ENCODE measurements at regions not wholly inside any gene's neighbourhood (a gene's known extent, or its start where the extent isn't known, plus 50 kb on each side); places are given as distances from the start of the nearest gene placed in this dataset.

DNA sequence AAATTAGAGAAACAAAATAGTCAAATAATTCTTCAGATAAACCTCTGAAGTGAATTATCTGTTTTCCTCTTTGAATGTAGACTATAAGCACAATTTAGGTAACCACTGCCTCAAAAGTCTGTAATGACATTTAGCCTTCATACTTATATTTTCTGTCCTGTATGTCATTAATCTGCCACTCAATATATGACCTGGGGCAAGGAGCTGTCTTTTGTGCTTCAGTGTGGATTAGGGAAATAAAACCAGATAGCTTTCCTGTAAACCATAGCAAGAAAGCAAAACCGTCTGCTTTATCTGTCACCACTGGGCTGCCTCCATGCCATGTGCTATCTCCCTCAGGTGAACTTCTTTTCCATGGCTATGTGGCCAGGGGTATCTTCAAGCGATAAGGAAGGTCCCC lies 606.6 kb upstream of the C9orf72 start:
- no peaks in the 10 kb centered on the region for H3K9me3 Mint-ChIP-seq
- H3K27ac Mint-ChIP-seq, result no peak overlapping the region
- ChIA-PET CTCF (no interaction called here), POLR2A (no interaction called here)
- intact Hi-C loops (cut with micrococcal nuclease), result no loop called here
- TF ChIP-seq, protein P1, sequence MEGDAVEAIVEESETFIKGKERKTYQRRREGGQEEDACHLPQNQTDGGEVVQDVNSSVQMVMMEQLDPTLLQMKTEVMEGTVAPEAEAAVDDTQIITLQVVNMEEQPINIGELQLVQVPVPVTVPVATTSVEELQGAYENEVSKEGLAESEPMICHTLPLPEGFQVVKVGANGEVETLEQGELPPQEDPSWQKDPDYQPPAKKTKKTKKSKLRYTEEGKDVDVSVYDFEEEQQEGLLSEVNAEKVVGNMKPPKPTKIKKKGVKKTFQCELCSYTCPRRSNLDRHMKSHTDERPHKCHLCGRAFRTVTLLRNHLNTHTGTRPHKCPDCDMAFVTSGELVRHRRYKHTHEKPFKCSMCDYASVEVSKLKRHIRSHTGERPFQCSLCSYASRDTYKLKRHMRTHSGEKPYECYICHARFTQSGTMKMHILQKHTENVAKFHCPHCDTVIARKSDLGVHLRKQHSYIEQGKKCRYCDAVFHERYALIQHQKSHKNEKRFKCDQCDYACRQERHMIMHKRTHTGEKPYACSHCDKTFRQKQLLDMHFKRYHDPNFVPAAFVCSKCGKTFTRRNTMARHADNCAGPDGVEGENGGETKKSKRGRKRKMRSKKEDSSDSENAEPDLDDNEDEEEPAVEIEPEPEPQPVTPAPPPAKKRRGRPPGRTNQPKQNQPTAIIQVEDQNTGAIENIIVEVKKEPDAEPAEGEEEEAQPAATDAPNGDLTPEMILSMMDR (IDR thresholded peaks at IDR 0.05), result no peak
- no peak overlapping the region for H3K4me3 Mint-ChIP-seq
- DNase-seq (no peak), ATAC-seq (no peak)
- no peaks in the 10 kb centered on the region for H3K4me1 Mint-ChIP-seq (ENCODE audit: low read depth)
- H3K27me3 Mint-ChIP-seq, result no peaks in the 10 kb centered on the region
- no peaks in the 10 kb centered on the region for H3K36me3 Mint-ChIP-seq (ENCODE audit: low read depth)

DNA sequence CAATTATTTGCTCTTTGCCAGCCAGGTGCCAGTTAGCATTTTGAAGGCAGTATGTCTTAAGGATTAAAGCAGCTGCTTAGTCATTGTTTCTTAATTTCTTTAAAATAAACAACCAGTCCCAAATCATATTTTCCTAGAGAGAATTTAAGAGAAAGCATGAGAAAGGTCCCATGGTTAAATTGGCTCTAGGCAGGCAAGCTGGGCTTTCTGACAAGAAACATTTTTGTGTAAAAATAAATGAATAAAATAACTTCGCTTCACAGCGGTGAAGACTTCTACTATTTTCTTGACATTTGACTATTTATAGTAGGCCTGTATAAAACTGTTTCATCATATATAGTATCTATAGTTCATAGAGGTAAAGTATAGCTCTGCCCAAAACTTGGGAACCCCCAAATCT lies 617.7 kb upstream of the C9orf72 start:
- TF ChIP-seq, protein P1 (IDR thresholded peaks at IDR 0.05), result no peak
- intact Hi-C loops (cut with micrococcal nuclease), result no loop called here
- no peaks in the 10 kb centered on the region for H3K27me3 Mint-ChIP-seq
- peaks cover 15% of the 10 kb centered on the region for H3K9me3 Mint-ChIP-seq
- ChIA-PET POLR2A (no interaction called here), CTCF (no interaction called here)
- ATAC-seq, result no peak
- no peak overlapping the region for H3K27ac Mint-ChIP-seq
- no peak for DNase-seq
- no peak overlapping the region for H3K4me3 Mint-ChIP-seq
- H3K36me3 Mint-ChIP-seq (ENCODE audit: low read depth), result no peaks in the 10 kb centered on the region
- no peaks in the 10 kb centered on the region for H3K4me1 Mint-ChIP-seq (ENCODE audit: low read depth)

DNA sequence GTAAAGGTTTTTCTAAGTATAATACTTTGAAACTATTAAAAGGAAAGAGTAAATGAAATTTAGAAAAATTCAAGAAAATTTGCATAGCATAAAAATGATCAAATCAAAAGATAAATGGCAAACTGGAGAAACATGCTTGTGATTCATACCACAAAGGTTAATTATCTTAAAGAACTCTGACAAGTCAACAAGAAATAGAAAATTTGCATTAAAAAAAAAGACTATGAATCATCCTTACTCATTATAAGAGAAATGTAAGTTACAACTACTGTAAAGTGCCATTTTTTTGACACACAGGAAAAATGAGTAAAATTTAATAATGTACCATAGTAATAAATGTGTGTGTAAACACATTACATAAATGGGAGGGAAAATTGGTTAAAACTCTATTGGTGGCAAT lies 624.4 kb upstream of the C9orf72 start:
- intact Hi-C loops (cut with micrococcal nuclease), result no loop called here
- ATAC-seq, result no peak

DNA sequence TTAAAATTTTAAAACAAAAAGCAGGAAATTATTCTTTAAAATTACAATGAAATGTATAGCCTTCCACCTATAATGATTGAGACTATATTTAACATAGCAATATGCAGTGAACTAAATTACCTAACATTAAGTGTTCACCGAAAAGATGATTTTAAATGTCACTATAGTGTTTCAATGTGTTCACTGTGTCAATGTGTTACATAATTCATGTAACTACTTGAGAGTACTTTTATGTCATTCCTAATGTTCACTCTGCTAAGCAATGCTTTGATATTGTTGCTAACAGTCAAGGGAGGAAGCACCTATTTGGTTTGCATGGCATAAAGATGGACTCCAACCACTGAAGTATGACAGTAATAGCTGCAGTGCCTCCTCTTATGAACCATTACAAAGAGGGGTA lies 629.8 kb upstream of the C9orf72 start:
- ChIA-PET POLR2A (no interaction called here), CTCF (no interaction called here)
- H3K9me3 Mint-ChIP-seq, result peaks cover 6% of the 10 kb centered on the region
- H3K4me1 Mint-ChIP-seq (ENCODE audit: low read depth), result no peaks in the 10 kb centered on the region
- intact Hi-C loops (cut with micrococcal nuclease), result no loop called here
- DNase-seq, result no peak
- no peak for ATAC-seq
- H3K4me3 Mint-ChIP-seq, result no peak overlapping the region
- no peaks in the 10 kb centered on the region for H3K36me3 Mint-ChIP-seq (ENCODE audit: low read depth)
- no peaks in the 10 kb centered on the region for H3K27me3 Mint-ChIP-seq
- TF ChIP-seq, protein P1 (IDR thresholded peaks at IDR 0.05), result no peak
- H3K27ac Mint-ChIP-seq, result no peak overlapping the region

More for the DNA sequence above, 624.4 kb upstream of the C9orf72 start:
- ChIA-PET CTCF (no interaction called here), POLR2A (no interaction called here)
- H3K9me3 Mint-ChIP-seq, result peaks cover 6% of the 10 kb centered on the region
- TF ChIP-seq, protein P1 (IDR thresholded peaks at IDR 0.05), result no peak
- no peaks in the 10 kb centered on the region for H3K36me3 Mint-ChIP-seq (ENCODE audit: low read depth)
- no peak overlapping the region for H3K4me3 Mint-ChIP-seq
- DNase-seq, result no peak
- H3K27me3 Mint-ChIP-seq, result no peaks in the 10 kb centered on the region
- no peaks in the 10 kb centered on the region for H3K4me1 Mint-ChIP-seq (ENCODE audit: low read depth)
- H3K27ac Mint-ChIP-seq, result no peak overlapping the region

DNA sequence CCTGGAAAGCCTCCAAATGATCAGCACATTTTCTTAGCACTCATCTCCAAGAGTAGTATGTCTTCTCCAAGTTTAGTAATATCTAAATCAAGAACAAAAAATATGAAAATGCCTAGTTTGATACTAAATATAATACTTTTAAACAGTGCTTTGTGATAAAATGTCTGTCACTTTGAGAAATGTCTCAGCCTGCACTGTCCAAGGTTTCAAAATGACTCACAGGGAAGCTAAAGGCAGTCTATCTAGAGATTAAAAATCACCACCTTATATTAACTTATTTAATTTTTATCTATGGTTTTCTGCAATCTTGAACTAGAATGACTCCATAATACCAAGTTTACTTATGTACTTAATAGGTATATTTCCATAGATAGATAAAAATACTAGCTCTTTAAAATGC lies 633.0 kb upstream of the C9orf72 start:
- no peak overlapping the region for H3K27ac Mint-ChIP-seq
- peaks cover 3% of the 10 kb centered on the region for H3K9me3 Mint-ChIP-seq
- TF ChIP-seq, protein P1 (IDR thresholded peaks at IDR 0.05), result no peak
- ChIA-PET CTCF (no interaction called here), POLR2A (no interaction called here)
- DNase-seq, result no peak
- H3K36me3 Mint-ChIP-seq (ENCODE audit: low read depth), result no peaks in the 10 kb centered on the region
- intact Hi-C loops (cut with micrococcal nuclease), result no loop called here
- ATAC-seq, result no peak
- no peak overlapping the region for H3K4me3 Mint-ChIP-seq
- no peaks in the 10 kb centered on the region for H3K4me1 Mint-ChIP-seq (ENCODE audit: low read depth)
- H3K27me3 Mint-ChIP-seq, result no peaks in the 10 kb centered on the region
